Thyroid gland (tissue), 4 donors: ENCODE measurements at regions not wholly inside any gene's neighbourhood (a gene's known extent, or its start where the extent isn't known, plus 50 kb on each side); places are given as distances from the start of the nearest gene placed in this dataset.

Experiments used
- POLR2A ChIP-seq, 2 donors: fragments of 450-650 bp; IDR thresholded peaks; one replicate each; pipeline ENCODE4 v1.6.1; 2017; ENCODE audit warnings: antibody characterized with exemption in 2 of 2, mild to moderate bottlenecking in 2 of 2, moderate library complexity in 1 of 2
- TF ChIP-seq, protein P1 (sequence below), 6 experiments: fragments of 200-600 bp in 3 of 6; fragments of 450-650 bp in 3 of 6; sonication (generic) in 3 of 6; IDR thresholded peaks; one replicate each; pipeline ENCODE4 v1.5.1; 2016 to 2019; ENCODE audit warnings: antibody characterized with exemption in 6 of 6, mild to moderate bottlenecking in 2 of 6, inconsistent platforms in 1 of 6, moderate library complexity in 1 of 6

- TF ChIP-seq, protein P1, sequence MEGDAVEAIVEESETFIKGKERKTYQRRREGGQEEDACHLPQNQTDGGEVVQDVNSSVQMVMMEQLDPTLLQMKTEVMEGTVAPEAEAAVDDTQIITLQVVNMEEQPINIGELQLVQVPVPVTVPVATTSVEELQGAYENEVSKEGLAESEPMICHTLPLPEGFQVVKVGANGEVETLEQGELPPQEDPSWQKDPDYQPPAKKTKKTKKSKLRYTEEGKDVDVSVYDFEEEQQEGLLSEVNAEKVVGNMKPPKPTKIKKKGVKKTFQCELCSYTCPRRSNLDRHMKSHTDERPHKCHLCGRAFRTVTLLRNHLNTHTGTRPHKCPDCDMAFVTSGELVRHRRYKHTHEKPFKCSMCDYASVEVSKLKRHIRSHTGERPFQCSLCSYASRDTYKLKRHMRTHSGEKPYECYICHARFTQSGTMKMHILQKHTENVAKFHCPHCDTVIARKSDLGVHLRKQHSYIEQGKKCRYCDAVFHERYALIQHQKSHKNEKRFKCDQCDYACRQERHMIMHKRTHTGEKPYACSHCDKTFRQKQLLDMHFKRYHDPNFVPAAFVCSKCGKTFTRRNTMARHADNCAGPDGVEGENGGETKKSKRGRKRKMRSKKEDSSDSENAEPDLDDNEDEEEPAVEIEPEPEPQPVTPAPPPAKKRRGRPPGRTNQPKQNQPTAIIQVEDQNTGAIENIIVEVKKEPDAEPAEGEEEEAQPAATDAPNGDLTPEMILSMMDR (IDR thresholded peaks at IDR 0.05): no peak
- no peak for TF ChIP-seq POLR2A (IDR thresholded peaks at IDR 0.05)
Measured at GRCh38 chr2:17135619-17136018, 382.6 kb downstream of the RAD51AP2 start.
